K562 (cell line): ENCODE measurements at regions not wholly inside any gene's neighbourhood (a gene's known extent, or its start where the extent isn't known, plus 50 kb on each side); places are given as distances from the start of the nearest gene placed in this dataset.

Source experiments
- ATAC-seq: fragments of 200-7000 bp; cut with Tn5 transposase; 3 replicates; pipeline ENCODE4 v1.9.1; 2020; ENCODE audit warnings: moderate library complexity
- BruUV-seq: library from RNA; stranded (reverse); fragments of 400-500 nt; replicated peaks from 2 replicates; lab custom pipeline; 2021; lab: Mats Ljungman, UMichigan
- CTCF ChIA-PET: fragments of 300-600 bp; formaldehyde crosslinking; extraction: SDS; loops from one replicate; lab custom pipeline; 2021; ENCODE audit warnings: low intra/inter-chr PET ratio; lab: Yijun Ruan, JAX
- POLR2A ChIA-PET: fragments of 300-600, 350-650 bp; sonication (Branson Sonifier 250); formaldehyde crosslinking; extraction: SDS; loops from one replicate; lab custom pipeline; 2021; ENCODE audit warnings: antibody characterized with exemption, inconsistent platforms; lab: Yijun Ruan, JAX
- DNase-seq, 4 experiments: peaks; one replicate each; pipeline versions ENCODE4 v3.0.0 to v3.0.0-alpha.2; 2011 to 2018; ENCODE audit warnings: low spot score in 3 of 4, mixed read lengths in 3 of 4; ENCODE audit errors: extremely low read depth in 1 of 4
- FAIRE-seq: peaks from 2 replicates; lab custom pipeline; 2011; peaks lifted over from hg19 to GRCh38; lab: Jason Lieb, UNC
- H2AFZ ChIP-seq: 2 replicates; pipeline ENCODE4 v1.6.0; 2011; ENCODE audit warnings: low read depth, low read length, control low read depth, inconsistent platforms
- H3K27ac ChIP-seq: fragments of 200-600 bp; 3 replicates; pipeline ENCODE4 v1.8.0; 2011; ENCODE audit warnings: low read depth, mild to moderate bottlenecking, control low read depth, inconsistent platforms, low read length, moderate library complexity, mixed read lengths; ENCODE audit errors: extremely low read depth
- H3K27me3 ChIP-seq, 2 experiments: fragments of 300-600 bp in 1 of 2; 2 replicates in 1 of 2; 3 replicates in 1 of 2; pipeline versions ENCODE4 v1.6.0 to v1.8.0; 2011; ENCODE audit warnings: inconsistent platforms in 2 of 2, low read length in 2 of 2, mild to moderate bottlenecking in 1 of 2, mixed read lengths in 1 of 2, moderate library complexity in 1 of 2; ENCODE audit not compliant: control insufficient read depth in 2 of 2, insufficient read depth in 2 of 2
- H3K36me3 ChIP-seq: fragments of 300-600 bp; 3 replicates; pipeline ENCODE4 v1.8.0; 2011; ENCODE audit warnings: mild to moderate bottlenecking, low read length, inconsistent platforms; ENCODE audit not compliant: control insufficient read depth, insufficient read depth
- H3K4me1 ChIP-seq, 2 experiments: fragments of 200-600 bp in 1 of 2; replicated peaks in 1 of 2; 2 replicates in 1 of 2; 3 replicates in 1 of 2; pipeline versions ENCODE4 v1.5.1 to v1.8.0; 2011; ENCODE audit warnings: inconsistent platforms in 2 of 2, low read length in 2 of 2, mild to moderate bottlenecking in 1 of 2, mixed read lengths in 1 of 2, moderate library complexity in 1 of 2; ENCODE audit not compliant: control insufficient read depth in 2 of 2, insufficient read depth in 2 of 2
- H3K4me2 ChIP-seq: 2 replicates; pipeline ENCODE4 v1.6.1; 2011; ENCODE audit warnings: low read length, control low read depth, inconsistent platforms, mixed read lengths; ENCODE audit not compliant: insufficient read depth
- H3K4me3 ChIP-seq: fragments of 200-600 bp; sonication (generic), shearing (Covaris generic); 2 replicates; pipeline ENCODE4 v1.5.1; 2016; ENCODE audit warnings: control low read depth, inconsistent platforms
- H3K79me2 ChIP-seq: fragments of 200-600 bp; 3 replicates; pipeline ENCODE4 v1.8.0; 2011; ENCODE audit warnings: low read length, inconsistent platforms; ENCODE audit not compliant: control insufficient read depth, insufficient read depth
- H3K9ac ChIP-seq, 2 experiments: 2 replicates each; pipeline versions ENCODE4 v1.6.0 to v1.6.1; 2011; ENCODE audit warnings: low read depth in 2 of 2, low read length in 2 of 2, control low read depth in 1 of 2, inconsistent platforms in 1 of 2, mild to moderate bottlenecking in 1 of 2, mixed read lengths in 1 of 2; ENCODE audit not compliant: insufficient read depth in 1 of 2
- H3K9me1 ChIP-seq: one replicate; pipeline ENCODE4 v1.6.0; 2011; ENCODE audit warnings: inconsistent platforms, mild to moderate bottlenecking, low read length, moderate library complexity; ENCODE audit not compliant: control insufficient read depth, insufficient read depth
- H3K9me3 ChIP-seq: replicated peaks from 2 replicates; pipeline ENCODE4 v1.5.1; 2011; ENCODE audit warnings: low read depth, low read length, inconsistent platforms; ENCODE audit not compliant: control insufficient read depth, insufficient read depth
- H4K20me1 ChIP-seq: replicated peaks from 2 replicates; pipeline ENCODE4 v1.6.1; 2011; ENCODE audit warnings: low read length, inconsistent platforms, mixed read lengths; ENCODE audit not compliant: control insufficient read depth, insufficient read depth
- CCAR2 ChIP-seq: fragments of 200-400 bp; formaldehyde crosslinking; IDR thresholded peaks from 2 replicates; pipeline ENCODE4 v1.6.1; 2017; ENCODE audit warnings: mild to moderate bottlenecking, low read depth, low read length
- CHD4 ChIP-seq: fragments of 200-600 bp; sonication (generic); IDR thresholded peaks from 3 replicates; pipeline ENCODE4 v1.6.1; 2012; ENCODE audit warnings: low read depth, mild to moderate bottlenecking, mixed read lengths, low read length, inconsistent platforms; ENCODE audit not compliant: insufficient read depth, insufficient replicate concordance, poor library complexity, severe bottlenecking
- TBP ChIP-seq: optimal IDR thresholded peaks from 2 replicates; pipeline ENCODE3; 2011; ENCODE audit warnings: low read depth, low read length, improper control_type of control experiment
- WGBS: fragments of 100-300 bp; shearing (Covaris generic); methylation state at CpG from one replicate; pipeline ENCODE4 v1.1.6; 2016; ENCODE audit warnings: low coverage, mixed read lengths; ENCODE audit not compliant: insufficient coverage; ENCODE audit errors: missing lambda C conversion rate; 5-methylcytosine and 5-hydroxymethylcytosine counted together
- in situ Hi-C: fragments of 300-500 bp; cut with MboI; formaldehyde crosslinking; loops from 4 replicates; pipeline ENCODE4 v1.15.0; 2018; ENCODE audit warnings: inconsistent platforms, mixed read lengths
- intact Hi-C: fragments of 100-400 bp; cut with micrococcal nuclease; formaldehyde crosslinking; loops from 2 replicates; pipeline ENCODE4 v1.14.2; 2022
- TF ChIP-seq, protein P1 (sequence below): fragments of 450-650 bp; IDR thresholded peaks from 2 replicates; pipeline ENCODE4 v1.6.1; 2014; ENCODE audit warnings: low read depth, mild to moderate bottlenecking, moderate library complexity, borderline replicate concordance

GRCh38 chr11:121757480-121758125 lies 304.8 kb upstream of the SORL1-AS1 start:
- 1% methylated on average over 6 of the region's 6 CpGs for WGBS
- intact Hi-C loops (no loop called here), in situ Hi-C loops (no loop called here)
- CTCF ChIA-PET, result no interaction called here
- BruUV-seq, result no TSS peak
- ATAC-seq (no peak), FAIRE-seq (no peak), DNase-seq (no peak)
- no peaks in the 10 kb centered on the region for H3K79me2 ChIP-seq
- POLR2A ChIA-PET, result no interaction called here
- no peaks in the 10 kb centered on the region for H3K27me3 ChIP-seq
- H3K9ac ChIP-seq, result no peak overlapping the region
- H2AFZ ChIP-seq, result no peak overlapping the region
- no peak overlapping the region for H3K4me3 ChIP-seq
- no peaks in the 10 kb centered on the region for H4K20me1 ChIP-seq
- H3K27ac ChIP-seq, result no peak overlapping the region
- no peaks in the 10 kb centered on the region for H3K9me1 ChIP-seq
- no peaks in the 10 kb centered on the region for H3K9me3 ChIP-seq
- no peak overlapping the region for H3K4me2 ChIP-seq
- TF ChIP-seq CCAR2, result no peak
- TF ChIP-seq CHD4, result no peak
- TF ChIP-seq TBP, result no peak
- TF ChIP-seq, protein P1, sequence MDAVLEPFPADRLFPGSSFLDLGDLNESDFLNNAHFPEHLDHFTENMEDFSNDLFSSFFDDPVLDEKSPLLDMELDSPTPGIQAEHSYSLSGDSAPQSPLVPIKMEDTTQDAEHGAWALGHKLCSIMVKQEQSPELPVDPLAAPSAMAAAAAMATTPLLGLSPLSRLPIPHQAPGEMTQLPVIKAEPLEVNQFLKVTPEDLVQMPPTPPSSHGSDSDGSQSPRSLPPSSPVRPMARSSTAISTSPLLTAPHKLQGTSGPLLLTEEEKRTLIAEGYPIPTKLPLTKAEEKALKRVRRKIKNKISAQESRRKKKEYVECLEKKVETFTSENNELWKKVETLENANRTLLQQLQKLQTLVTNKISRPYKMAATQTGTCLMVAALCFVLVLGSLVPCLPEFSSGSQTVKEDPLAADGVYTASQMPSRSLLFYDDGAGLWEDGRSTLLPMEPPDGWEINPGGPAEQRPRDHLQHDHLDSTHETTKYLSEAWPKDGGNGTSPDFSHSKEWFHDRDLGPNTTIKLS, result no peak
- H3K36me3 ChIP-seq, result no peaks in the 10 kb centered on the region
- no peaks in the 10 kb centered on the region for H3K4me1 ChIP-seq
